ACC112 (cell line): ENCODE measurements at regions not wholly inside any gene's neighbourhood (a gene's known extent, or its start where the extent isn't known, plus 50 kb on each side); places are given as distances from the start of the nearest gene placed in this dataset.

Experiments used
- H2AFZ ChIP-seq: fragments of 200-600 bp; sonication (generic); one replicate; pipeline ENCODE4 v1.6.0; 2017; ENCODE audit warnings: antibody characterized with exemption, low read length; ENCODE audit not compliant: unreplicated experiment
- H3K27ac ChIP-seq: fragments of 200-600 bp; sonication (generic); 2 replicates; pipeline ENCODE4 v1.5.1; 2014; ENCODE audit warnings: low read depth, mild to moderate bottlenecking, antibody characterized with exemption, low read length, moderate library complexity
- H3K27me3 ChIP-seq: fragments of 200-600 bp; sonication (generic); 2 replicates; pipeline ENCODE4 v1.6.1; 2014; ENCODE audit warnings: mild to moderate bottlenecking, antibody characterized with exemption, low read length, moderate library complexity, mixed read lengths; ENCODE audit not compliant: insufficient read depth
- H3K36me3 ChIP-seq: fragments of 200-600 bp; sonication (generic); 2 replicates; pipeline ENCODE4 v1.6.1; 2016; ENCODE audit warnings: mild to moderate bottlenecking, antibody characterized with exemption, low read length, moderate library complexity, mixed read lengths; ENCODE audit not compliant: insufficient read depth
- H3K4me1 ChIP-seq: fragments of 200-600 bp; sonication (generic); one replicate; pipeline ENCODE4 v1.6.1; 2016; ENCODE audit warnings: low read length, mixed read lengths; ENCODE audit not compliant: insufficient read depth, unreplicated experiment, control insufficient read depth
- H3K4me3 ChIP-seq: fragments of 200-600 bp; sonication (generic); 2 replicates; pipeline ENCODE4 v1.5.1; 2014; ENCODE audit warnings: mild to moderate bottlenecking, low read depth, low read length
- H3K79me2 ChIP-seq: fragments of 200-600 bp; sonication (generic); one replicate; pipeline ENCODE4 v1.6.0; 2016; ENCODE audit warnings: low read length; ENCODE audit not compliant: control insufficient read depth, unreplicated experiment, insufficient read depth

GRCh38 chr5:32842813-32843530 lies 131.9 kb downstream of the NPR3 start:
- H3K27ac ChIP-seq: no peak overlapping the region
- H2AFZ ChIP-seq: no peak overlapping the region
- H3K27me3 ChIP-seq: no peaks in the 10 kb centered on the region
- no peak overlapping the region for H3K4me3 ChIP-seq
- H3K4me1 ChIP-seq: peaks cover 16% of the 10 kb centered on the region
- H3K36me3 ChIP-seq: no peaks in the 10 kb centered on the region
- H3K79me2 ChIP-seq: no peaks in the 10 kb centered on the region

- H3K27me3 ChIP-seq: no peaks in the 10 kb centered on the region
- no peak overlapping the region for H3K4me3 ChIP-seq
Measured at GRCh38 chr5:32843531-32843895, 132.4 kb downstream of the NPR3 start.

GRCh38 chr5:32845171-32845570 lies 134.1 kb downstream of the NPR3 start:
- Histone ChIP-seq H3K27ac (no peak overlapping the region), H3K79me2 (no peaks in the 10 kb centered on the region), H3K4me1 (no peaks in the 10 kb centered on the region), H3K27me3 (no peaks in the 10 kb centered on the region), H3K4me3 (no peak overlapping the region), H3K36me3 (no peaks in the 10 kb centered on the region), H2AFZ (no peak overlapping the region)

More at GRCh38 chr5:32843531-32843895, 132.4 kb downstream of the NPR3 start:
- Histone ChIP-seq H3K79me2 (no peaks in the 10 kb centered on the region), H3K27ac (no peak overlapping the region), H3K4me1 (peaks cover 11% of the 10 kb centered on the region), H2AFZ (no peak overlapping the region), H3K36me3 (no peaks in the 10 kb centered on the region)

- Histone ChIP-seq H3K4me1 (peaks cover 18% of the 10 kb centered on the region), H3K4me3 (no peak overlapping the region), H3K27me3 (no peaks in the 10 kb centered on the region), H2AFZ (no peak overlapping the region), H3K36me3 (no peaks in the 10 kb centered on the region), H3K79me2 (no peaks in the 10 kb centered on the region), H3K27ac (no peak overlapping the region)
Measured at GRCh38 chr5:32848120-32848519, 137.0 kb downstream of the NPR3 start.

GRCh38 chr5:32848681-32849080 lies 137.6 kb downstream of the NPR3 start:
- H3K36me3 ChIP-seq: no peaks in the 10 kb centered on the region
- no peak overlapping the region for H2AFZ ChIP-seq
- H3K27me3 ChIP-seq: no peaks in the 10 kb centered on the region
- no peaks in the 10 kb centered on the region for H3K79me2 ChIP-seq
- no peak overlapping the region for H3K27ac ChIP-seq
- no peak overlapping the region for H3K4me3 ChIP-seq
- H3K4me1 ChIP-seq: peaks cover 18% of the 10 kb centered on the region

GRCh38 chr5:32850817-32851496 lies 139.8 kb downstream of the NPR3 start:
- no peaks in the 10 kb centered on the region for H3K27me3 ChIP-seq
- H3K4me1 ChIP-seq: peaks cover 25% of the 10 kb centered on the region
- no peak overlapping the region for H2AFZ ChIP-seq
- no peaks in the 10 kb centered on the region for H3K36me3 ChIP-seq
- H3K4me3 ChIP-seq: no peak overlapping the region
- H3K27ac ChIP-seq: no peak overlapping the region
- H3K79me2 ChIP-seq: no peaks in the 10 kb centered on the region

- Histone ChIP-seq H3K4me3 (peak overlapping the region; percentile 12; the same call in 1 of the 2 replicates), H2AFZ (no peak overlapping the region), H3K27me3 (no peaks in the 10 kb centered on the region), H3K36me3 (no peaks in the 10 kb centered on the region), H3K27ac (peak overlapping the region; percentile 81), H3K4me1 (peaks cover 25% of the 10 kb centered on the region), H3K79me2 (no peaks in the 10 kb centered on the region)
Measured at GRCh38 chr5:32851559-32852173, 140.5 kb downstream of the NPR3 start.

- Histone ChIP-seq H3K27me3 (no peaks in the 10 kb centered on the region), H2AFZ (peak overlapping the region; percentile 84), H3K79me2 (no peaks in the 10 kb centered on the region), H3K27ac (peak overlapping the region; percentile 81), H3K36me3 (no peaks in the 10 kb centered on the region), H3K4me3 (no peak overlapping the region), H3K4me1 (peaks cover 25% of the 10 kb centered on the region)
Measured at GRCh38 chr5:32852535-32852934, 141.4 kb downstream of the NPR3 start.

- Histone ChIP-seq H3K4me1 (peaks cover 25% of the 10 kb centered on the region), H3K4me3 (no peak overlapping the region), H2AFZ (peak overlapping the region; percentile 15), H3K27me3 (no peaks in the 10 kb centered on the region), H3K79me2 (no peaks in the 10 kb centered on the region), H3K27ac (peak overlapping the region; percentile 81), H3K36me3 (no peaks in the 10 kb centered on the region)
Measured at GRCh38 chr5:32852976-32853375, 141.9 kb downstream of the NPR3 start.

GRCh38 chr5:32854473-32854872 lies 143.4 kb downstream of the NPR3 start:
- no peak overlapping the region for H2AFZ ChIP-seq
- H3K79me2 ChIP-seq: no peaks in the 10 kb centered on the region
- no peak overlapping the region for H3K4me3 ChIP-seq
- H3K36me3 ChIP-seq: no peaks in the 10 kb centered on the region
- no peaks in the 10 kb centered on the region for H3K27me3 ChIP-seq
- no peak overlapping the region for H3K27ac ChIP-seq
- H3K4me1 ChIP-seq: peaks cover 25% of the 10 kb centered on the region
